Urinary bladder (tissue), 3 donors: ENCODE measurements at regions not wholly inside any gene's neighbourhood (a gene's known extent, or its start where the extent isn't known, plus 50 kb on each side); places are given as distances from the start of the nearest gene placed in this dataset.

ENCODE experiments used
- DNase-seq: peaks from one replicate; pipeline ENCODE4 v3.0.0-alpha.2; 2015; ENCODE audit errors: extremely low spot score
- H3K27ac ChIP-seq: one replicate; pipeline ENCODE4 v1.5.1; 2013; ENCODE audit warnings: low read depth, mild to moderate bottlenecking, moderate library complexity
- H3K36me3 ChIP-seq: one replicate; pipeline ENCODE4 v1.6.1; 2013; ENCODE audit warnings: mild to moderate bottlenecking, moderate library complexity; ENCODE audit not compliant: insufficient read depth
- H3K4me1 ChIP-seq: one replicate; pipeline ENCODE4 v1.6.1; 2013; ENCODE audit warnings: mild to moderate bottlenecking, moderate library complexity; ENCODE audit not compliant: insufficient read depth
- H3K4me3 ChIP-seq: one replicate; pipeline ENCODE4 v1.5.1; 2013; ENCODE audit warnings: low read depth, low read length
- WGBS: extraction: QIAGEN DNeasy Blood & Tissue Kit; methylation state at CpG from one replicate; pipeline ENCODE4 v1.1.7; 2013; 5-methylcytosine and 5-hydroxymethylcytosine counted together
- donor health status: healthy with polysubstance abuse.
- donor health status: healthy.

- DNase-seq = no peak
- WGBS = 73% methylated on average over 6 of the region's 6 CpGs
- no peak overlapping the region for H3K4me3 ChIP-seq
- no peak overlapping the region for H3K27ac ChIP-seq
- H3K4me1 ChIP-seq = peaks cover 2% of the 10 kb centered on the region
- no peaks in the 10 kb centered on the region for H3K36me3 ChIP-seq
Measured at GRCh38 chr21:35226328-35226727, 177.2 kb upstream of the RUNX1 start.

- Histone ChIP-seq H3K4me3 (no peak overlapping the region), H3K4me1 (peaks cover 2% of the 10 kb centered on the region), H3K27ac (no peak overlapping the region), H3K36me3 (no peaks in the 10 kb centered on the region)
- DNase-seq = no peak
- WGBS = 94% methylated on average over 6 of the region's 6 CpGs
Measured at GRCh38 chr21:35225573-35225972, 176.5 kb upstream of the RUNX1 start.

- no peak overlapping the region for H3K27ac ChIP-seq
- H3K36me3 ChIP-seq = no peaks in the 10 kb centered on the region
- no peak overlapping the region for H3K4me3 ChIP-seq
- no peak for DNase-seq
- WGBS = 75% methylated on average over 6 of the region's 6 CpGs
- peaks cover 2% of the 10 kb centered on the region for H3K4me1 ChIP-seq
Measured at GRCh38 chr21:35223480-35224156, 174.5 kb upstream of the RUNX1 start.

GRCh38 chr21:35222541-35222941, 173.4 kb upstream of the RUNX1 start:
- H3K27ac ChIP-seq = no peak overlapping the region
- H3K36me3 ChIP-seq = no peaks in the 10 kb centered on the region
- no peak for DNase-seq
- 55% methylated on average over 3 of the region's 3 CpGs for WGBS
- no peaks in the 10 kb centered on the region for H3K4me1 ChIP-seq
- H3K4me3 ChIP-seq = no peak overlapping the region

GRCh38 chr21:35222021-35222420, 172.9 kb upstream of the RUNX1 start:
- H3K4me3 ChIP-seq = no peak overlapping the region
- DNase-seq = no peak
- no peak overlapping the region for H3K27ac ChIP-seq
- no peaks in the 10 kb centered on the region for H3K4me1 ChIP-seq
- WGBS = 79% methylated on average over 3 of the region's 3 CpGs
- no peaks in the 10 kb centered on the region for H3K36me3 ChIP-seq

GRCh38 chr21:35220301-35220700, 171.2 kb upstream of the RUNX1 start:
- no peak for DNase-seq
- no peaks in the 10 kb centered on the region for H3K36me3 ChIP-seq
- no peaks in the 10 kb centered on the region for H3K4me1 ChIP-seq
- H3K4me3 ChIP-seq = no peak overlapping the region
- 94% methylated on average over 1 of the region's 1 CpG for WGBS
- H3K27ac ChIP-seq = no peak overlapping the region

- no peaks in the 10 kb centered on the region for H3K36me3 ChIP-seq
Measured at GRCh38 chr21:35219719-35220118, 170.6 kb upstream of the RUNX1 start.

GRCh38 chr21:35219291-35219690, 170.2 kb upstream of the RUNX1 start:
- H3K4me1 ChIP-seq = no peaks in the 10 kb centered on the region
- 80% methylated on average over 2 of the region's 2 CpGs for WGBS
- H3K27ac ChIP-seq = no peak overlapping the region
- H3K4me3 ChIP-seq = no peak overlapping the region
- DNase-seq = no peak
- no peaks in the 10 kb centered on the region for H3K36me3 ChIP-seq

More at GRCh38 chr21:35219719-35220118, 170.6 kb upstream of the RUNX1 start:
- no peak overlapping the region for H3K4me3 ChIP-seq
- DNase-seq = no peak
- WGBS = 96% methylated on average over 2 of the region's 2 CpGs
- H3K27ac ChIP-seq = no peak overlapping the region
- no peaks in the 10 kb centered on the region for H3K4me1 ChIP-seq

- DNase-seq = no peak
- H3K4me3 ChIP-seq = no peak overlapping the region
- 97% methylated on average over 1 of the region's 1 CpG for WGBS
- no peak overlapping the region for H3K27ac ChIP-seq
- H3K36me3 ChIP-seq = no peaks in the 10 kb centered on the region
- no peaks in the 10 kb centered on the region for H3K4me1 ChIP-seq
Measured at GRCh38 chr21:35217504-35218060, 168.5 kb upstream of the RUNX1 start.

GRCh38 chr21:35216996-35217395, 167.9 kb upstream of the RUNX1 start:
- WGBS = 64% methylated on average over 1 of the region's 1 CpG
- Histone ChIP-seq H3K27ac (no peak overlapping the region), H3K4me3 (no peak overlapping the region), H3K36me3 (no peaks in the 10 kb centered on the region), H3K4me1 (no peaks in the 10 kb centered on the region)
- no peak for DNase-seq

- no peaks in the 10 kb centered on the region for H3K36me3 ChIP-seq
- H3K4me3 ChIP-seq = no peak overlapping the region
- H3K4me1 ChIP-seq = no peaks in the 10 kb centered on the region
- no peak overlapping the region for H3K27ac ChIP-seq
- no peak for DNase-seq
- WGBS = 70% methylated on average over 1 of the region's 1 CpG
Measured at GRCh38 chr21:35215870-35216269, 166.8 kb upstream of the RUNX1 start.

- peak overlapping the region; percentile 29 for H3K27ac ChIP-seq
- WGBS = 47% methylated on average over 3 of the region's 3 CpGs
Measured at GRCh38 chr21:35212393-35213127, 163.5 kb upstream of the RUNX1 start.

GRCh38 chr21:35211782-35212181, 162.7 kb upstream of the RUNX1 start:
- Histone ChIP-seq H3K4me3 (no peak overlapping the region), H3K4me1 (peaks cover 1% of the 10 kb centered on the region), H3K36me3 (no peaks in the 10 kb centered on the region), H3K27ac (no peak overlapping the region)
- 59% methylated on average over 6 of the region's 6 CpGs for WGBS
- no peak for DNase-seq

More at GRCh38 chr21:35212393-35213127, 163.5 kb upstream of the RUNX1 start:
- Histone ChIP-seq H3K4me1 (peaks cover 1% of the 10 kb centered on the region), H3K4me3 (no peak overlapping the region), H3K36me3 (no peaks in the 10 kb centered on the region)
- DNase-seq = no peak

GRCh38 chr21:35210093-35210492, 161.0 kb upstream of the RUNX1 start:
- no peaks in the 10 kb centered on the region for H3K36me3 ChIP-seq
- 92% methylated on average over 4 of the region's 4 CpGs for WGBS
- H3K4me1 ChIP-seq = peaks cover 1% of the 10 kb centered on the region
- DNase-seq = no peak
- H3K27ac ChIP-seq = no peak overlapping the region
- H3K4me3 ChIP-seq = no peak overlapping the region
